IMR-90 (cell line): ENCODE measurements at regions not wholly inside any gene's neighbourhood (a gene's known extent, or its start where the extent isn't known, plus 50 kb on each side); places are given as distances from the start of the nearest gene placed in this dataset.

ENCODE experiments used
- ATAC-seq: fragments of 200-7000 bp; cut with Tn5 transposase; 2 replicates; pipeline ENCODE4 v1.9.1; 2020; ENCODE audit warnings: low read depth, mild to moderate bottlenecking, moderate library complexity
- BruUV-seq: library from RNA; stranded (reverse); fragments of 400-500 nt; replicated peaks from 2 replicates; lab custom pipeline; 2021; lab: Mats Ljungman, UMichigan
- CTCF ChIA-PET: fragments of 300-600 bp; formaldehyde crosslinking; extraction: SDS; loops from one replicate; lab custom pipeline; 2021; ENCODE audit warnings: antibody characterized with exemption; lab: Yijun Ruan, JAX
- POLR2A ChIA-PET: fragments of 300-600 bp; sonication (Branson Sonifier 250); formaldehyde crosslinking; loops from one replicate; lab custom pipeline; 2022; ENCODE audit warnings: antibody characterized with exemption; ENCODE audit not compliant: unreplicated experiment; lab: Charles Lee
- DNase-seq: peaks from one replicate; pipeline ENCODE4 v3.0.0; 2013
- H2AFZ ChIP-seq: replicated peaks from 2 replicates; pipeline ENCODE3; 2013; ENCODE audit warnings: low read length, mild to moderate bottlenecking; ENCODE audit not compliant: poor library complexity
- H2AK5ac ChIP-seq: 2 replicates; pipeline ENCODE4 v1.6.1; 2013; ENCODE audit warnings: low read depth, low read length, inconsistent platforms
- H2AK9ac ChIP-seq: replicated peaks from 2 replicates; pipeline ENCODE3; 2013; ENCODE audit warnings: mild to moderate bottlenecking, low read depth, low read length, moderate library complexity; ENCODE audit not compliant: poor library complexity
- H2BK120ac ChIP-seq: 2 replicates; pipeline ENCODE4 v1.6.1; 2013; ENCODE audit warnings: low read depth, low read length, inconsistent platforms
- H2BK15ac ChIP-seq: 3 replicates; pipeline ENCODE4 v1.6.1; 2013; ENCODE audit warnings: low read depth, low read length, inconsistent platforms
- H2BK20ac ChIP-seq: 2 replicates; pipeline ENCODE4 v1.6.1; 2013; ENCODE audit warnings: low read depth, mild to moderate bottlenecking, inconsistent platforms, low read length, moderate library complexity
- H2BK5ac ChIP-seq: 2 replicates; pipeline ENCODE4 v1.6.1; 2013; ENCODE audit warnings: mild to moderate bottlenecking, low read depth, low read length, inconsistent platforms; ENCODE audit not compliant: poor library complexity, severe bottlenecking
- H3K14ac ChIP-seq: replicated peaks from 2 replicates; pipeline ENCODE4 v1.6.1; 2013; ENCODE audit warnings: low read depth, low read length, inconsistent platforms
- H3K18ac ChIP-seq: 2 replicates; pipeline ENCODE4 v1.6.1; 2013; ENCODE audit warnings: low read depth, low read length, control low read depth
- H3K23ac ChIP-seq: 2 replicates; pipeline ENCODE4 v1.6.1; 2013; ENCODE audit warnings: low read depth, low read length, inconsistent platforms
- H3K27ac ChIP-seq: 2 replicates; pipeline ENCODE4 v1.5.1; 2013; ENCODE audit warnings: mild to moderate bottlenecking, control low read depth, low read length; ENCODE audit not compliant: insufficient read depth
- H3K27me3 ChIP-seq: 2 replicates; pipeline ENCODE4 v1.6.1; 2013; ENCODE audit warnings: low read length; ENCODE audit not compliant: control insufficient read depth, insufficient read depth
- H3K36me3 ChIP-seq: 2 replicates; pipeline ENCODE4 v1.6.1; 2013; ENCODE audit warnings: low read length, mixed read lengths; ENCODE audit not compliant: control insufficient read depth, insufficient read depth
- H3K4ac ChIP-seq: 2 replicates; pipeline ENCODE4 v1.6.1; 2013; ENCODE audit warnings: low read depth, low read length, inconsistent platforms
- H3K4me1 ChIP-seq: 2 replicates; pipeline ENCODE4 v1.6.1; 2013; ENCODE audit warnings: low read length, mixed read lengths; ENCODE audit not compliant: control insufficient read depth, insufficient read depth
- H3K4me2 ChIP-seq: 2 replicates; pipeline ENCODE4 v1.6.1; 2013; ENCODE audit warnings: low read depth, mild to moderate bottlenecking, control low read depth, low read length, moderate library complexity
- H3K4me3 ChIP-seq: 2 replicates; pipeline ENCODE4 v1.5.1; 2013; ENCODE audit warnings: low read depth, mild to moderate bottlenecking, control low read depth, low read length, moderate library complexity; ENCODE audit not compliant: insufficient read depth
- H3K56ac ChIP-seq: 2 replicates; pipeline ENCODE4 v1.6.1; 2013; ENCODE audit warnings: low read length, inconsistent platforms; ENCODE audit not compliant: insufficient read depth; ENCODE audit errors: extremely low read depth
- H3K79me1 ChIP-seq, 2 experiments: 2 replicates each; pipeline ENCODE4 v1.6.1; 2013; ENCODE audit warnings: low read length in 2 of 2, inconsistent platforms in 1 of 2, low read depth in 1 of 2
- H3K9ac ChIP-seq: 2 replicates; pipeline ENCODE4 v1.6.1; 2013; ENCODE audit warnings: low read depth, low read length, control low read depth
- H3K9me1 ChIP-seq: 2 replicates; pipeline ENCODE4 v1.6.1; 2013; ENCODE audit warnings: low read length, inconsistent platforms; ENCODE audit not compliant: insufficient read depth
- H3K9me3 ChIP-seq: 2 replicates; pipeline ENCODE4 v1.6.1; 2013; ENCODE audit warnings: low read length; ENCODE audit not compliant: control insufficient read depth, insufficient read depth
- H4K20me1 ChIP-seq: 2 replicates; pipeline ENCODE4 v1.6.1; 2013; ENCODE audit warnings: low read length, inconsistent platforms; ENCODE audit not compliant: insufficient read depth
- H4K5ac ChIP-seq: 2 replicates; pipeline ENCODE4 v1.6.1; 2013; ENCODE audit warnings: mild to moderate bottlenecking, low read depth, low read length, control low read depth
- H4K8ac ChIP-seq, 2 experiments: 2 replicates each; pipeline ENCODE4 v1.6.1; 2013; ENCODE audit warnings: low read depth in 2 of 2, low read length in 2 of 2, control low read depth in 1 of 2, inconsistent platforms in 1 of 2
- H4K91ac ChIP-seq: 2 replicates; pipeline ENCODE4 v1.6.1; 2013; ENCODE audit warnings: low read depth, low read length, inconsistent platforms; ENCODE audit not compliant: insufficient read depth
- BHLHE40 ChIP-seq: fragments of 150-350 bp; IDR thresholded peaks from 2 replicates; pipeline ENCODE4 v1.6.1; 2016; ENCODE audit warnings: mild to moderate bottlenecking, low read depth, low read length
- CTCF ChIP-seq: conservative IDR thresholded peaks from 2 replicates; pipeline ENCODE4 v1.5.1; 2012; ENCODE audit warnings: mild to moderate bottlenecking, low read depth, low read length, improper control_type of control experiment
- FOS ChIP-seq: fragments of 150-350 bp; IDR thresholded peaks from 2 replicates; pipeline ENCODE4 v1.6.1; 2016; ENCODE audit warnings: low read depth, low read length
- MAFK ChIP-seq: IDR thresholded peaks from 2 replicates; pipeline ENCODE4 v1.6.1; 2012; ENCODE audit warnings: low read depth, low read length, improper control_type of control experiment
- MXI1 ChIP-seq: IDR thresholded peaks from 2 replicates; pipeline ENCODE4 v1.6.1; 2012; ENCODE audit warnings: low read depth, mild to moderate bottlenecking, low read length, moderate library complexity, borderline replicate concordance
- NFE2L2 ChIP-seq: fragments of 150-350 bp; IDR thresholded peaks from 2 replicates; pipeline ENCODE4 v1.6.1; 2016; ENCODE audit warnings: low read depth, mild to moderate bottlenecking, low read length
- POLR2A ChIP-seq: IDR thresholded peaks from 2 replicates; pipeline ENCODE4 v1.6.1; 2012; ENCODE audit warnings: mild to moderate bottlenecking, low read depth, low read length
- RAD21 ChIP-seq: IDR thresholded peaks from 2 replicates; pipeline ENCODE4 v1.6.1; 2012; ENCODE audit warnings: low read length, improper control_type of control experiment
- RCOR1 ChIP-seq: IDR thresholded peaks from 2 replicates; pipeline ENCODE4 v1.6.1; 2012; ENCODE audit warnings: mild to moderate bottlenecking, low read length, improper control_type of control experiment; ENCODE audit not compliant: insufficient replicate concordance
- SMC3 ChIP-seq: fragments of 150-350 bp; IDR thresholded peaks from 2 replicates; pipeline ENCODE4 v1.6.1; 2016; ENCODE audit warnings: low read depth, mild to moderate bottlenecking, antibody characterized with exemption, low read length, moderate library complexity
- USF2 ChIP-seq: fragments of 150-350 bp; IDR thresholded peaks from 2 replicates; pipeline ENCODE4 v1.6.1; 2017; ENCODE audit warnings: mild to moderate bottlenecking, antibody characterized with exemption, low read length, low read depth
- WGBS, 2 experiments: methylation state at CpG; one replicate each; pipeline versions ENCODE4 v1.1.5 to v1.1.7; 2013; ENCODE audit warnings: missing lambda C conversion rate in 2 of 2; ENCODE audit not compliant: insufficient read length in 1 of 2; ENCODE audit errors: extremely low coverage in 2 of 2; 5-methylcytosine and 5-hydroxymethylcytosine counted together
- dilution Hi-C: fragments of 300-500 bp; cut with HindIII; formaldehyde crosslinking; loops from one replicate; pipeline ENCODE4 v1.14.3; 2018; ENCODE audit warnings: low sequenced_read_pairs; ENCODE audit not compliant: unreplicated experiment
- in situ Hi-C: fragments of 300-500 bp; cut with MboI; formaldehyde crosslinking; loops from 3 replicates; pipeline ENCODE4 v1.14.3; 2019; ENCODE audit warnings: low sequenced_read_pairs, inconsistent platforms, mixed read lengths
- intact Hi-C: fragments of 100-400 bp; cut with micrococcal nuclease; formaldehyde crosslinking; loops from 2 replicates; pipeline ENCODE4 v1.10.0; 2022

DNA sequence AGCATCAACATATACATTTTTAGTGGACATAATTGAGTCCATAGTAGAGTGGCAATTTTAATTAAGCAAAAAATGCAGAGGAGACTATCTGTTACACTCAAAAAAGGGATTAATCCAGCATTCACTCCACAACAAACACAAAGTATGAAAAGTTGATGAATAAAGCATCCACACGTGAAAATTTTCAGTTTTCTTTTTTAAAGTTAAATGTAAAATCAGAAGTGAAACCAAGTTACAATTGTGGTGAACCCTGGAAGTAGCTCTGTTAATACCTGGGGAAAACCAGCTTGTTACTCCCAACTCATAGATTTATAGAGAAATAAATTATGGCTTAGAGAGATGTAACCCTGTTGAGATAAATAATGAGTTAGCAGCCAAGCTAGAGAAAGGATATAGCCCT is 807.8 kb downstream of the TRIB2 start:
- Histone ChIP-seq H3K14ac (no peak overlapping the region), H3K4me2 (no peak overlapping the region), H4K20me1 (no peaks in the 10 kb centered on the region), H3K23ac (no peak overlapping the region), H2BK20ac (no peak overlapping the region), H2BK5ac (no peak overlapping the region), H3K9me3 (peaks cover 9% of the 10 kb centered on the region), H3K79me1 (no peaks in the 10 kb centered on the region), H3K36me3 (no peaks in the 10 kb centered on the region), H3K4ac (no peak overlapping the region), H4K5ac (no peak overlapping the region), H2BK120ac (no peak overlapping the region), H3K4me3 (no peak overlapping the region), H3K9ac (no peak overlapping the region), H4K91ac (no peak overlapping the region), H2BK15ac (no peak overlapping the region), H2AFZ (no peak overlapping the region), H4K8ac (no peak overlapping the region), H3K4me1 (no peaks in the 10 kb centered on the region), H3K18ac (no peak overlapping the region), H3K27me3 (no peaks in the 10 kb centered on the region), H3K27ac (no peak overlapping the region), H3K9me1 (no peaks in the 10 kb centered on the region), H2AK9ac (no peak overlapping the region), H2AK5ac (no peak overlapping the region), H3K56ac (no peak overlapping the region)
- DNase-seq (no peak), ATAC-seq (no peak)
- POLR2A ChIA-PET: no interaction called here
- WGBS, 2 experiments: no CpG with 5 or more reads among the region's 1 CpG
- BruUV-seq: no TSS peak
- dilution Hi-C loops (no loop called here), in situ Hi-C loops (no loop called here), intact Hi-C loops (no loop called here)
- CTCF ChIA-PET: no interaction called here
- TF ChIP-seq MAFK (no peak), CTCF (no peak), BHLHE40 (no peak), USF2 (no peak), RCOR1 (no peak), RAD21 (no peak), MXI1 (no peak), POLR2A (no peak), FOS (no peak), SMC3 (no peak), NFE2L2 (no peak)
